NCI-H2107 treated with DMSO at 0.1 percent for 48 hours (cell line): ENCODE measurements at regions not wholly inside any gene's neighbourhood (a gene's known extent, or its start where the extent isn't known, plus 50 kb on each side); places are given as distances from the start of the nearest gene placed in this dataset.

Source experiments
- DNase-seq: peaks from one replicate; lab custom pipeline; 2025; ENCODE audit not compliant: unreplicated experiment; lab: John Stamatoyannopoulos, UW

DNA sequence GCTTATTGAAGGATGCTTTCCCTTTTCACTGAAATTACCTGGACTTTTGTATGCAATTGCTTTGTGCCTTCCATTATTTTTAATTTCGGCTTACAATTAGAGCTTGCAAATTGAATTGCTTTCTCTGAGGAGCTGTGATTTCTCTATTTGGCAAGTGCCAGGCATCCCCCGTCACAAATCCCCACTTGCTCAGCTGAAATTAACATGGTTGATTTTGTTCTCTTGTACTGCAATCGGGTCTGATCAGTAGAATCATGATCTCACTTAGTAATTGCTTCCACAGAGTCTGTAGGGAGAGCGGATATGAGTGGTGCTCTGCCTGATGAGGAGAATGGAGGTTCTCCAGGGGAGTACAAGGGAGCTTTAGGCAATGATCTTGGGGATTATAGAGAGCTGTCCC lies 495.5 kb upstream of the SGCD start:
- no peak for DNase-seq

DNA sequence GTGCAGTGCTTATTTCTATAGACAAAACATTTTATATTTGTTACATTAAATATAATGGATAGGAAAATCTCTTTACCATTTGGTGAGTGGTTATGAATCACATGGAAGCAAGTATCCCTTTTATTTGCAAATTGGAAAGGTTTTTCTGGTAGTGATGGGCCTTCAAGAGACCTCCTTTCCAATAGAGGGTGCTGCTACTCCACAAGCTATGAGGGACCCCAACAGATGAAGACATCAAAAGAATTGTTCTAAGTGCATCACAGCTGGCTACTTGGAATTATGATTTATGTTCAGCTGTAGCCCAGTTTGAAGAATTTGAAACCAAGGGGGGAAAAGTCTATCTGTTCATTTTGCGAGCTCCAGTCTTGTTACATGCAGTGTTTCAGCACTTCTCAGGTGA lies 493.7 kb upstream of the SGCD start:
- DNase-seq, result no peak

DNA sequence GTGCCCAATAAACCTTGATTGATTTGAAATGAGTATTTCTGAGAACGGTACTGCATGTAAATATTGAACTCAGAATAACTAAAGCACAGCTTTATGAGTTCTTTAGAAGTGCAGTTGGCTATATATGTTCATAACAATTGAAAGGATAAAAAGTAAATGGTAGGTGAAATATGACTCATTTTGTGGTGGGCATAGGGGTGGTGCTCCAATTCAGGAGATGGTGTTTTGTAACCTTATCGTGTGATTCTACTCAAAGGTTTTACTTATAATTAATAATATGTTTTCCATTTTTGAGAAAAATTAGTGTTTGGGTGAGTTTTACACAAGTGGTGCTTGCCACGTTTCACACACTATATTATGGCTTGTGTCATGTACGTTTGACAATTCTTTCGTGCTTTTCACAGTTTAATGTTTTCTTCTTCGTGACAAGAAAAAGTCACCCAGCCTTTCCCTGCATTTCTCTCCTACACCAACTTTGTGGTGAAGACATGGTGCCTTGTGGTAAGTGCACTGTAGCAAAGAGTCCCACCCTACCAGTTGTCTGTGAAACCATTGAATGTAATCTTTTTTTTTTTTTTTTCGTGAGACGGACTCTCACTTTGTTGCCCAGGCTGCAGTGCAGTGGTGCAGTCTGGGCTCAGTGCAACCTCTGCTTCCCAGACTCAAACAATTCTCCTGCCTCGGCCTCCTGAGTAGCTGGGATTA lies 492.5 kb upstream of the SGCD start:
- no peak for DNase-seq

DNA sequence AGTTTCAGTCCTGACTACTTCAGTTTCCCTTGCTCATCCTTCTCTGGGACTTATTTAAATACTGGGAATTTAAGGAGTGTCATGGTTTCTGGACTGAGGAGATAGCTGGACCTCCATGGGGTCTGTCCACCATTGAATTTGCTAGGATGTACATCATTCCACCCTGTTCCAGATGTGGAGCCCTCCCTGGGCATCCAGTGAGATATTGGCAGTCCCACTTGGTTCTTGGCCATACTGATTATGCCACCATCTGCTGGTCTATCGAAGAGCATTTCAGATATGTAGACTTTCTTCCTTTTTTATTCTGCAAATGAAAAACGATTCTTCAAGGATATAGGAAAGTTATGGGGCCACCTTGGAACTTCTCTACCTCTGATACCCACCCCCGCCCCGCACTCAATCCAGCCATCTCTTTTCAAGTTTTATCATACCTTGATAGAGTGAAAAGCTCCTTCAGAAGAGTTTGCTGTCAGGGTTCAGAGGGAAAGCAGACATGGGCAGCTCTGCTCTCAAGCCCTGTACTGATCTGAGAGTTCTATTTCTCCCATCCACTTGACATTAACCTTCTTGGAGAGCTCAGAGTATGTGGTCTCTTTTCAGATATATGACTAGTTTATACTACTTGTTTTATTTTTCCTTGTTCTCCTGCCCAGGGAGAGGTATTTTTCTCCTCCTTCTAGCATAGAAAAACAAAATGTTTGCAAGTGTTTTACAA lies 490.7 kb upstream of the SGCD start:
- no peak for DNase-seq

DNA sequence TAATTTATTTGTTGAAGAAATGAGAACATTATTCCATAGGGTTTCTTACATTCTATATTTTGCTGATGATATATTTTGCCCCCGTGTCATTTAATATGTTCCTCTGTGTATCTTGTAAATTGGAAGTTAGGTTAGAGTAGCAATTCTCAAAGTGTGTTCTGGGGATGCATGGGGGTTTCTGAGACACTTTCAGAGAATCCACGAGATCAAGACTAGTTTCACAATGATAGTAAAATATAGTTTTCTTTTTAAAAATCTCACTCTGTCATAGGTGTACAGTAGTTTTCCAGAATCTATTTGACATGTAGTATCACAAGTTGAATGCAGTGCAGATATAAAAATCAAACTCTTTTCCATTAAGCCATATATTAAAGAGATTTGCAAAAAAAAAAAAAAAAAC lies 488.6 kb upstream of the SGCD start:
- no peak for DNase-seq

DNA sequence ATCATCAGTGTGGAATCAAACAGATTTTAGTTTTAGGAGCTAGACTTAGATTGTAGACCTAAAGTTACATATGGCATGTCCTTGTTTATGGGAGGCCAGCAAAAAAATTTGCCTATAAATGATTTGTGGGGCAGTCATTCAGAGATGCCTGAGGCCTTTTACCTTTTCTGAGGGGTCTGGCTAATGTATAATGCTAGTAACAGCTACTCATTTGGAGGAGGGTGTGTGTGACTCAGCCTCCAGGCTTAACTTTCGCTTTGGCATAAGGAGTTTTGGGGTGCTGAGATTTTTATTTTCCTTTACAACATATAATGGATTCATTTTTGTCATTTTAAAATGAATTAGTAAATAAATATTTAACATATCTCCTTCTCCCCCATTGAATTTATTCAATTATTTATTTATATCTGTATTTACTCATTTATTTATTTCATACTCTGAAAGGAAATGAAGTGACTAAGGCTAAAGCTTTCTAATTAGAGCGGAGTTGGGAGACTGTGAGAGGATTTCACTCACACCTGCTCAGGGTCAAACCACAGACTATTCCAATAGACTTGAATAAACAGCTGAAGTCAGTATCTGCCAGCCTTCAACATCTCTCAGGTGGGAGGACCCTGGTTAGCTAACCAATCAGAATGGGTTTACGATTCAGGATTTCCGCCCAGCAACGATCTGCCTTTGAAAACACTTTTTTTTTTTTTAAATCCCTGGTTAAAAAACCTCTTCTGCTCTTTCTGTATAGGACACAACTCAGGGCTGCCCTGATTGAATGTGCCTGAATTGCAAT lies 487.5 kb upstream of the SGCD start:
- no peak for DNase-seq

DNA sequence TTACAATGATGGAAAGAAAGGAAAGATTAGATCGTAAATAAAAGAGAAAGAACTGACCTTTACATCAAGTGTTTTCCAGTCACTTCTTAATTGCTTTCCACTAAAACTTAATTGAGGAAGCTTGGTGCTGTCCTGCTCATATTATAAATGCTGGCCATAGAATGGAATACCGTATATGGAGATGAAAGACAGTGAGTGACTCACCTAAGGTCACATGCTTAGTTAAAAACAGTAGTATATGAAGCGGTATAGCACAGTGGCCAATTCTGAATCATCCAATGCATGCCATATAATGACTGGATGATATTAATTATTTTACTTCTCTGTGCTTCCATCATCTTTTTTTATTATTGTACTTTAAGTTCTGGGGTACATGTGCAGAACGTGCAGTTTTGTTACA lies 482.4 kb upstream of the SGCD start:
- no peak for DNase-seq

DNA sequence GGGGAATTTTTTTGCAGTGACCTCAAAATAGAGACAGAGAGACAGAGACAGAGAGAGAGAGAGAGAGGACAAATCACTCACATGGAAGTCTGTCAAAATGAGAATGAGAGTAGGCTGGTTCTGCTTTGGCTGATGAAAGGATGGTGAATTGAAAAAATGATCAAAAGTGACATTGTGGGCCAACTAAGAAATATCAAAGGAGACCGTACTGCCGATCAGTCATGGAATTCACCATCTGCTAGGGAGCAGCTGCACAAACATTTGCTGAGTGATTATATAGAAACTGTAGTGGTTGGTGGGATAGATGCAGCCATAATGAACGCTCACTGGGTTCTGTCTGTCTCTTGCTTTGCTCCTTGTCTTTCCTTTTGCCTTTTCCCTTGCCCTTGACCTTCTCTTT lies 476.6 kb upstream of the SGCD start:
- no peak for DNase-seq

DNA sequence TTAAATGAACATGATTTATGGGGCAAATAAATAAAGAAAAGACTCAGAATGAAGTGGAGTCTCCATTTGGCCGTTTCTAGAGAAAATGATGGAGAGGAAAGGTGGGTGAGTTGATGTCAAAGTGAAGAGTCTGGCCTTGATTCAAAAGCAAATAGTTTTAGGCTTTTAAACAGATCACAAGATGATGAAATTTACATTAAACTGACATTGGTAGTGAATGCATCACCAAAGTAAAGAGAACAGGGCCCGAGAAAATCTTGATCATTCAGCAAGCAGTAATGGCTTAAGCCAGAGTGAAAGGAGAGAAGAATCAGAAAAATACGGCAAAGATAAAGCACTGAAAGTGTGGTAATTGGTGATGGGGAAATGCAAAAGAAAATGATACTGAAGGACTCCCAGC lies 460.0 kb upstream of the SGCD start:
- DNase-seq, result no peak

DNA sequence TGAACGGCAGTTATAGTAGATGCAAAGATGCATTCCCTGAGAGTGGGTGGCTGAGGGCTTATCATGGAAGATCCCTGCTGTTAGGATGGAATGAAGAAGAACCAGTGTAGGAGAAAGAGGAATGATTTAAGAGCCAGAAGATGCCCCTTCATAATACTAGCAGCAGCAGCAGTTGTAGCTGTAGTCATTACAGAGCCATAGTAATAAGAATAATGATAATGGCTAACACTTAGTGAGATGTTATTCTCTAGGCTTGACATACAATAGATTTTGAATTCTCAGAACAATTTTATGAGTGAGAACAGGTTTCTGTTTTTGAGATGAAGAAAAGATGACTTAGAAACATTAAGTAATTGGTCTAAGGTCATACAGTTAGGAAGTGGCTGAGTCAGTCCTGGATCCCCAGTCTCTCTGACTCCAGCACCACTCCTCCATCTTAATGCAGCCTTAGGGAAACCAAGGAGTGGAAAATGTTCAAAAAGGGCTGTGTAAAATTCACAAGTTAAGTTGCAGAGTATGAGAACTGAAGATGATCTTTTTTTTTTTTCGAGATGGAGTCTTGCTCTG lies 459.4 kb upstream of the SGCD start:
- DNase-seq, result no peak

DNA sequence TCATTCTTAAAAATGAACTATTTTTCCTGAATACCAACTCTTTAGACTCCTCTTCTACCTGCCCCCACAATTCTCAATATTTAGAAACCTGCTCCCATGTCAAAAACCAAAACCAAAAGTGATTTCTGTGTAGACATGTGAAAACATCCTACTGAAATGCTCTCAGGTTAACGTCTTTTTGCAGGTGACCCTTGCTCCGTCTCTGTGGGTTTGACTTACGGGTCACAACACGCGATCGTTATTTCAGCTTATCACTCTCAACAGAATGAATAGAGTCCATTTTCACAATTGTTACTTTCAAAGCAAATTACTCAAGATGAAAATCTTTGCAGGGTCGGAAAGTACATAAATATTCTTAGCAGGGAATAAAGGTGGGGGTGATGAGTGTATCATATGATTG lies 456.3 kb upstream of the SGCD start:
- DNase-seq, result no peak

DNA sequence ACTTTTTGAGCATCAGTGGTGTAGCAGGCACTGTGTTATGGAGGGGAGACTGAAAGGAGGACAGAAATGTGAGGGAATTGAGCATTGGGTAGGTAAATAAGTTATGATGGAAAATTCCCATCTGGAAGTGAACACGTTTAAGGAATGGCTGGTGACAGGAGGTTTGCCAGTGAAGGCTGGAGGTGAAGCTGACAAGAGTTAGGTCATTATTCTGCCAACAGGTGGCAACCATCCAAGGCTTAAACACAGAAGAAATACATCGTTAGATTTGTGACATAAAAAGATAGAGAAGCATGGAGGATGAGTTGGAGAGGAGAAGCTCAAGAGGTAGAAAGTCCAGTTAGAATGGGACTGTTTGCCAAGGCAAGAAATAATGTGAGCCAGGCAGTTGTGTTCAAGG lies 455.3 kb upstream of the SGCD start:
- DNase-seq, result no peak

DNA sequence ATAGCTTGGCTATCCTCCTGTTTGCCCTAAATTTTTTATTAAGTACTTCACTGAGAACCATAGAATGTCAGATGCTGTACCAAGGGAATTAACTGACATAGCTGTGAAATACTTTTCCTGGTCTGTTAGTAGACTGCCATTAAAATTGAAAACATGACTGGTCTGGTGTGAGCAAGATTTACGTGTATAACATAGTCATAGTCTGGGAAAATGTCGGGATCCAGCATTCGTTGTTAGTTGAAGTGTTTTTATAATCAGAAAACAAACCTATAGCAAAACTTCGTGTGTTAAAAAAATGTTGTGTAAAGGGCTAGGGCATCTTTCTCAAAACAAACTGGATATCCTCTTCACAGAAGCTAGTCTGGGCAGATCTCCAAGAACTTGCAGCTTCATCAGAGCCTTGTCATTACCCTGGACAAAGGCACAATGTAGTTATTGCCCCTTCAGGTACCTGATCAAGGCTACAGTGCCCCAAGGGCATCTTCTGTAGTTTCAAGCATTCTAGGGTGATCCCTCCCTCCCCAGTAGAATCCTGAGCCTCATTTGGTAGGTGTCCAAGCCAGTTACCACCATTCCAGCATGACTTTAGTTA lies 454.2 kb upstream of the SGCD start:
- DNase-seq, result no peak

DNA sequence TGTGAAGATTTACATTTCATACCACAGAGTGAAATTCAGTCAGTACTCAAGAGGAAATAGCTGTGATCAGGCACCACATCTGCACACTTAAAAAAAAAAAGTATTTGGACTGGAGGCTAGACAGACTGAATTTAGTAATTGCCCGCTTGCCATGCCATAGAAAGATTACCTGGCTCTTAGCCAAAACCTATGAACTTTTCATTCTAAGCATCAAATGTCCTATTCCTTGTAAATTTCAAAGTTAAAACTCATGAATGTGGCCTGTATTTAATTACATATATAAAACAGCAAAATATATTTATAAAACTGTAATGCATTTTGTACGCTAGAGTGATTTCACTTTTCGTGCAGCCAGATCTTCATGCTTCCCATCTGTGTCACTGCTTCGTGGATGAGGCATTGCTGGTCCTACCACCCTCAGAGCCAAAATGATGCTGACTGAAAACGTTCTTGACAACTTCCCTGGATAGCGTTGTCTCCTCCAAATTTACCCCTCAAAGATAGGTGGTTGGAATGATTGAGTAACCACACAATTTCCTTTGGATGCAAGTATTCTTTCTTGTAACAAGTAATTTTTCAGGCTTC lies 447.9 kb upstream of the SGCD start:
- no peak for DNase-seq

DNA sequence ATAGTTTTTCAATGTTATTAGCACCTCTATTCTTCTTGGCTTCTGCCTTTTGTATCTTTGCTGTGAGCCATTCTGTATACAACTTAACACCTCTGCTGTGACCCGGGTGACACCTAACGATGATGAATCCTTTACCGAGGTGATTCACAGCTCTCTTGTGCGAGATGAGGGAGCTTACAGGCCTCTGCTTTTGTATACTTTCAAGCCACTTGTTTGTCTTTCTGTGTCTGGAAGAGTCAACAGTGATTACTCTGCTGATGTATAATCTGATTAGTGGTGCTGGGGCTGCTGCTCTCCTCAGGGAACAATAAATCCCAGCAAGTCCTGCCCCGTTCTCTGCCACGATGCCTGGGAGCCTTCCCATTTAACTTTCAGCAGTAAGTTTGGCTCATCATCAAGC lies 442.9 kb upstream of the SGCD start:
- DNase-seq, result no peak

DNA sequence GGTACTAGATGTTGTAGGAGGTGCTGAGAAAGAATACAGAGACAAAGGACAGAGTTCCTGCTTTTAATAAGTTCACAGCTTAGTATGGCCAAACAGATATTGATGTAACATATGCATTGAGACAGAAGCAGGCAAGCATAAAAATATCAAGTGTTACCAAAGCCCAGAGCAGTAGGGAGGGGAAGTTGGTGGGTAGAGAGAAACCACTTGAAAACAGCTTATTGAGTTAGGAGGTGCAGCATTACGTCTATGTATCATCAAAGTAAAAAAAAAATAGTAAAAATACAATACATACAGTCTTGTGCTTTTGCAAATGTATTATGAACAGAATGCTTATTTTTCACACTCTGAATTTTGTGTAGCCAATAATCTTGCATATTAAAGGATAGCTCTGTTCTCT lies 441.8 kb upstream of the SGCD start:
- no peak for DNase-seq

DNA sequence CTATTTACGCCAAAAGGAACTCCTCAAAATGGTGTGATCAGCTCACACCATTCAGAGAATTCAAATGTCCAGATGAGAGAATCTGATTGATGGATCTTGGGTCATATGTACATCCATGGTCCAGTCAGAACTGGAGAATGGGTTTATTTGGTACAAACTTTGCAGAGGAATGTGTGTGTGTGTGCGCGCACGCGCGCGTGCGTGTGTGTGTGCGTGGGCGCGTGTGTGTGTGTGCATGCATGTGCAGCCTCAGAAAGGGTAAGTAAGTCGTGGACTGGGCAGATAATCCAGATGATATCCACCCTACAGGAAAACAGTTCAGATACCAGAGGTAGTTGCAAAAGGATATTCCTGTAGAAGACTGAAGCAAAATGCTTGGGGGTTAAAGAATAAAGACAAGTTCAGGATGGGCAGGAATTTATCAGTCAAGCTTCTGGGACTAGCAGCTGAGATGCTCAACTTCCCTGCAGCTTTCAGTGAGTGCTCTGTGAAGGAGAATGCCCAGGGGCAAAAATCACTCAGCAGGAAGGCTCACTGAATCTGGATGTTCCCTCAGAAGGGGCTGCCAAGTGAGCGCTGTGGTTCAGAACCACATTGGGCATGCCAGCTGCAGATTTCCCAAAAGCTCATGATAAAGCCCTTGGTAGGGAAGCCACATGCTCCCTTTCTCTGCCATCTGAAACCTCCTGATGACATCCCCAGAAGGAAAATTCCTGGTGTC lies 440.5 kb upstream of the SGCD start:
- no peak for DNase-seq

DNA sequence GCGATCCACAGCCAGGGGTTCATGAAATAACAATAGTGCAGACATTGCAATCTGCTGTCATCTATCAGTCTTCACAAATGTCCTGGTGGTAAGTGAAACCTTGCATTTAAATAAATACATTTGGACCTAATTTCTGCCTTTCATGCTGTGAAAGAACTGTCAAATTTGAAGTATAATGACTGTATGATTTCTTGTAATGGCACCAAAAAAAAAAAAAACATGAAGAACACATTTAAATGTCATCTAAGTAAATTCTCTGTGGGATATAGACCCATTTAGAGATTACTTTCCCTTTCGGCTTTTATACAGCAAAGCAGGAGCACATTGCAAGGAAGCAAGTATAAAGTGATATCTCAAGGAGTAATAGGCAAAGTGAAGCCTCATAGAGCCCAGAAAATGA lies 431.5 kb upstream of the SGCD start:
- DNase-seq, result no peak

DNA sequence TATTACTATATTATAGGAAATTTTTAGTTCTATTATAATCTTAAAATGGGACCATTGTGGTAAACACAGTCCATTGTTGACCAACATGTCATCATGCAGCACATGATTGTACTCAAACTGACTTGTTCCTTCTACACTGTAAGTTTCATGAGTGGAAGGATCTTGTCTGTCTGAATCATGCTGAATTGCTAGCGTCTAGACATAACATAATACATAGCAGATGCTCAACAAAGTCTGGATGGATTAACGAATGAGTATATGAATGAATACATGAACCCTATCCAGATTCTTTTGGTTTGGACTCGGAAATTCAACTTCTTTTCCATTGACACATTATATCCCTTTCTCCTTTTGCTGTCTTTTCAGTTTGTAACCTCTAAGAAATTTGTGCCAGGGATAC lies 429.2 kb upstream of the SGCD start:
- DNase-seq, result no peak

DNA sequence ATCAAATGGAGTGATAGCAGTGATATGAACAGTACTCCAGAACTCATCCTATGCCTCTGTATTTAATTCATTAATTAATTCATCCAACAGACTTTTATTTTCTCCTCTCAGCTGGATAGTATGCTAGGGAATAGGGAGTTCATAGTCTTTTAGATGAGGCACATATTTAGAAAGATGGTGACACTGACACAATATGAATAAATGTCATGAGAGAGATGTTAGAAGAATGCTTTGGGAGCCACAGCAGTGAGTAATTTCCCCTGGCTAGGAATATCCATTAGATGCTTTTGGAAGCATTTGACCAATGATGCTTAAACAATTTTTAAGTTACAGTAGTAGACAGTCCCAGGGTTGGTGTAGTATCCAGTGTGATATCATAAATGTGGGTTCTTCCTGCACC lies 428.7 kb upstream of the SGCD start:
- no peak for DNase-seq

DNA sequence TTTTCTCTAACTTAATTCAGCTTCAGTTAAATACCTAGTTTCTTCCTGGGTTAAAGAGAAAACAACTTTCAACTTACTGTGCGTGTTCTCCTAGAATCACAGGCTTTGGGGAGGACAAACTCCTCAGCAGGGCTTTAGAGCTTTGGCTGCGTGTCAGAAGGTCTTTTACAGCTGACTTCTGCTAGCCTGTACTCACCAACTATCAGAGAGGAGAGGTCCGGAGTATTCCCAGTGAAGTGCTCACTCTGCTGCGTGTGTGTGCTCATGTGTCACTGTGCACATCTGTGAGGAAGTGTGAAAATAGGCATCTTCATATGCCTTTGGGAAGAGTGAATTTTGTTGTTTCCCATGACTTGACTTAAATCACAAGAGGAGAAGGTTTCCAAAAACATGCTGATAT lies 423.2 kb upstream of the SGCD start:
- DNase-seq, result no peak
